ENCODE measurements at regions not wholly inside any gene's neighbourhood (a gene's known extent, or its start where the extent isn't known, plus 50 kb on each side); places are given as distances from the start of the nearest gene placed in this dataset.
A peak's percentile ranks its signal among the peaks of the same experiment; 100 is the strongest.

DNA sequence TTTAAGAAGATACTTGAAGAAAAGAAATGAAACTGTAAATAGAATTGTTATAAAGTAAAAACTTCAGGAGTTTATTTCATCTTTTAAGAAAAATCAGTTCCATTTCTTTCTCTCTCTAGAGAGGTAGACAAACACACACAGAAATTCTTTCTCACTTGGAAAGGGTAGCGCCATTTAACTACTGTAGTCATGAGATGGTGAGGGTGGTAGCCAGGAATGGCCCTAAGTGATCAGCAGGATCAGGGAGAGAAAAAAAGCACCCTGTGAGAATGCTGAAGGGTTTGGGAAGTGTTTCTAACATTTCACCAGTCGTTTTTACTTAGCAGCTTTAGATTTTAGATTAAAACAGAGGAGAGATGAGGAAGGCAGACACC, 205.7 kb upstream of the RUNX1 start:
- peaks cover 11% of the 10 kb centered on the region for H3K4me1 ChIP-seq (ENCODE audit: control insufficient read depth, insufficient read depth, low read length)
- H3K4me3 ChIP-seq (ENCODE audit: low read depth, low read length) = no peak overlapping the region
- CTCF ChIA-PET = interaction anchor here (0.6 kb wide), 1 partner anchor 536 kb away, joined by 3 read pairs; no protein-coding TSS in a partner anchor
- H3K36me3 ChIP-seq (ENCODE audit: control insufficient read depth in 2 of 2, insufficient read depth in 1 of 2, low read length in 2 of 2) = no peaks in the 10 kb centered on the region
- no peaks in the 10 kb centered on the region for H3K9me3 ChIP-seq (ENCODE audit: control insufficient read depth, insufficient read depth, low read depth, low read length)
- no peak for TF ChIP-seq ZNF560 (tag by site-specific recombination; IDR thresholded peaks at IDR 0.05; ENCODE audit: borderline replicate concordance)
- POLR2A ChIA-PET = no interaction called here
- H3K27ac ChIP-seq (ENCODE audit: extremely low read depth, low read depth, low read length) = no peak overlapping the region

DNA sequence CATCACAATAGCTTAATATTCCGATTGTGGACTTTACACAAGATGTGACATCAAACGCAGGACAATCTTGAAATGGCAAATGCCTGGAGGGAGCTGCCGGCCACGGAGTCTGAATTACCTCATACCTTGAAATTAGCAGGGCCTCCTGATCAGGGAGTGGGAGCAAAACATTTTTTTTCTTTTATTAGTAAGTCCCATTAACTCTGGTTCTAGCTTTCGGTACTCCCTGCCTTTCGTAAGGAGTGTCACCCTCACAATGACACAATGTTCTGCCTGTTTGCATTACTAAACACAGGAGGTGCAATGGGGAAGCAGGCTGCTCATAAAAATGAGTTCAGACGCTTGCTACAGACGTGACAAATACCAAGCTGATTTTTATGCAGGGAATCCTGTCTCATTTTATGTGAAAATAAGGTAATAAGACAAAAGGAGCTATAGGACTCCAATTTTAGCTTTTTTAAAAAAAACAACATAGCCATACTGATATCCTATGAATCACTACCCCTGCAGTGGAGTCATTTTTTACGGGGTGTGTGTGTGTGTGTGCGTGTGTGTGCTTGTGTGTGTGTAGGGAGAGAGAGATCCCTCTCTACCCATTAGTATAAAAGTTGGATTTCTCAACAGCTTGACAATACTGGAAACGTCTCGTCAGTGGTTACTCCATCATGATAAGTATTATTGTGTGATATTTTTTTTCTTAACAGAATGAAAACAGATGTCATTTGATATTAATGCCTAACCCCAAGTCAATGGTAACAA, 205.1 kb upstream of the RUNX1 start:
- Histone ChIP-seq H3K27ac (ENCODE audit: extremely low read depth, low read depth, low read length) (no peak overlapping the region), H3K9me3 (ENCODE audit: control insufficient read depth, insufficient read depth, low read depth, low read length) (no peaks in the 10 kb centered on the region), H3K4me1 (ENCODE audit: control insufficient read depth, insufficient read depth, low read length) (peaks cover 11% of the 10 kb centered on the region), H3K36me3 (ENCODE audit: control insufficient read depth in 2 of 2, insufficient read depth in 1 of 2, low read length in 2 of 2) (no peaks in the 10 kb centered on the region), H3K4me3 (ENCODE audit: low read depth, low read length) (no peak overlapping the region)
- CTCF ChIA-PET = interaction anchor here (0.6 to 1.7 kb wide), 5 partner anchors 9 to 1711 kb away, joined by 3 to 4 read pairs (median 3); no protein-coding TSS in a partner anchor
- POLR2A ChIA-PET = interaction anchor here (1.0 kb wide), 1 partner anchor 366 kb away, joined by 3 read pairs; no protein-coding TSS in a partner anchor
- TF ChIP-seq ZNF624 (tag by site-specific recombination; IDR thresholded peaks at IDR 0.05) (no peak), ZNF561 (tag by site-specific recombination; IDR thresholded peaks at IDR 0.05; ENCODE audit: borderline replicate concordance) (0 out of 2 replicates have a peak, but pooled peaks have one; percentile 46), ZBTB7A (tag by site-specific recombination; IDR thresholded peaks at IDR 0.05; ENCODE audit: low read depth) (no peak), ZBTB48 (tag by site-specific recombination; IDR thresholded peaks at IDR 0.05) (peak; percentile 61), FEZF1 (tag by site-specific recombination; IDR thresholded peaks at IDR 0.05) (0 out of 2 replicates have a peak, but pooled peaks have one; percentile 39), GLIS1 (tag by site-specific recombination; IDR thresholded peaks at IDR 0.05) (no peak), ZNF10 (tag by site-specific recombination; IDR thresholded peaks at IDR 0.05) (peak; percentile 76), ZNF660 (tag by site-specific recombination; IDR thresholded peaks at IDR 0.05) (0 out of 2 replicates have a peak, but pooled peaks have one; percentile 56), ZNF629 (tag by site-specific recombination; IDR thresholded peaks at IDR 0.05) (peak; percentile 50), SP7 (tag by site-specific recombination; IDR thresholded peaks at IDR 0.05) (peak; percentile 34; the same call in 1 of the 2 replicates), ZBTB20 (tag by site-specific recombination; IDR thresholded peaks at IDR 0.05) (peak; percentile 80), ZFP41 (tag by site-specific recombination; IDR thresholded peaks at IDR 0.05; ENCODE audit: borderline replicate concordance) (no peak), WT1 (tag by site-specific recombination; IDR thresholded peaks at IDR 0.05) (peak; percentile 95), ZNF555 (tag by site-specific recombination; conservative IDR thresholded peaks at IDR 0.05) (no peak), ZNF366 (tag by site-specific recombination; conservative IDR thresholded peaks at IDR 0.05) (peak; percentile 56), ZNF302 (tag by site-specific recombination; IDR thresholded peaks at IDR 0.05; ENCODE audit: low read depth) (no peak), ZBTB17 (tag by site-specific recombination; IDR thresholded peaks at IDR 0.05) (peak; percentile 59), ZNF626 (tag by site-specific recombination; IDR thresholded peaks at IDR 0.05) (no peak)
- TF ChIP-seq, protein P1, sequence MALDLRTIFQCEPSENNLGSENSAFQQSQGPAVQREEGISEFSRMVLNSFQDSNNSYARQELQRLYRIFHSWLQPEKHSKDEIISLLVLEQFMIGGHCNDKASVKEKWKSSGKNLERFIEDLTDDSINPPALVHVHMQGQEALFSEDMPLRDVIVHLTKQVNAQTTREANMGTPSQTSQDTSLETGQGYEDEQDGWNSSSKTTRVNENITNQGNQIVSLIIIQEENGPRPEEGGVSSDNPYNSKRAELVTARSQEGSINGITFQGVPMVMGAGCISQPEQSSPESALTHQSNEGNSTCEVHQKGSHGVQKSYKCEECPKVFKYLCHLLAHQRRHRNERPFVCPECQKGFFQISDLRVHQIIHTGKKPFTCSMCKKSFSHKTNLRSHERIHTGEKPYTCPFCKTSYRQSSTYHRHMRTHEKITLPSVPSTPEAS (tag by site-specific recombination; IDR thresholded peaks at IDR 0.05) = peak; percentile 90
- TF ChIP-seq, protein P2, sequence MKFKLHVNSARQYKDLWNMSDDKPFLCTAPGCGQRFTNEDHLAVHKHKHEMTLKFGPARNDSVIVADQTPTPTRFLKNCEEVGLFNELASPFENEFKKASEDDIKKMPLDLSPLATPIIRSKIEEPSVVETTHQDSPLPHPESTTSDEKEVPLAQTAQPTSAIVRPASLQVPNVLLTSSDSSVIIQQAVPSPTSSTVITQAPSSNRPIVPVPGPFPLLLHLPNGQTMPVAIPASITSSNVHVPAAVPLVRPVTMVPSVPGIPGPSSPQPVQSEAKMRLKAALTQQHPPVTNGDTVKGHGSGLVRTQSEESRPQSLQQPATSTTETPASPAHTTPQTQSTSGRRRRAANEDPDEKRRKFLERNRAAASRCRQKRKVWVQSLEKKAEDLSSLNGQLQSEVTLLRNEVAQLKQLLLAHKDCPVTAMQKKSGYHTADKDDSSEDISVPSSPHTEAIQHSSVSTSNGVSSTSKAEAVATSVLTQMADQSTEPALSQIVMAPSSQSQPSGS (tag by site-specific recombination; IDR thresholded peaks at IDR 0.05; ENCODE audit: low read depth) = peak; percentile 43; the same call in 1 of the 2 replicates
- TF ChIP-seq, protein P3, sequence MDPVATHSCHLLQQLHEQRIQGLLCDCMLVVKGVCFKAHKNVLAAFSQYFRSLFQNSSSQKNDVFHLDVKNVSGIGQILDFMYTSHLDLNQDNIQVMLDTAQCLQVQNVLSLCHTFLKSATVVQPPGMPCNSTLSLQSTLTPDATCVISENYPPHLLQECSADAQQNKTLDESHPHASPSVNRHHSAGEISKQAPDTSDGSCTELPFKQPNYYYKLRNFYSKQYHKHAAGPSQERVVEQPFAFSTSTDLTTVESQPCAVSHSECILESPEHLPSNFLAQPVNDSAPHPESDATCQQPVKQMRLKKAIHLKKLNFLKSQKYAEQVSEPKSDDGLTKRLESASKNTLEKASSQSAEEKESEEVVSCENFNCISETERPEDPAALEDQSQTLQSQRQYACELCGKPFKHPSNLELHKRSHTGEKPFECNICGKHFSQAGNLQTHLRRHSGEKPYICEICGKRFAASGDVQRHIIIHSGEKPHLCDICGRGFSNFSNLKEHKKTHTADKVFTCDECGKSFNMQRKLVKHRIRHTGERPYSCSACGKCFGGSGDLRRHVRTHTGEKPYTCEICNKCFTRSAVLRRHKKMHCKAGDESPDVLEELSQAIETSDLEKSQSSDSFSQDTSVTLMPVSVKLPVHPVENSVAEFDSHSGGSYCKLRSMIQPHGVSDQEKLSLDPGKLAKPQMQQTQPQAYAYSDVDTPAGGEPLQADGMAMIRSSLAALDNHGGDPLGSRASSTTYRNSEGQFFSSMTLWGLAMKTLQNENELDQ (tag by site-specific recombination; IDR thresholded peaks at IDR 0.05; ENCODE audit: low read depth) = 0 out of 2 replicates have a peak, but pooled peaks have one; percentile 6
- TF ChIP-seq, protein P4, sequence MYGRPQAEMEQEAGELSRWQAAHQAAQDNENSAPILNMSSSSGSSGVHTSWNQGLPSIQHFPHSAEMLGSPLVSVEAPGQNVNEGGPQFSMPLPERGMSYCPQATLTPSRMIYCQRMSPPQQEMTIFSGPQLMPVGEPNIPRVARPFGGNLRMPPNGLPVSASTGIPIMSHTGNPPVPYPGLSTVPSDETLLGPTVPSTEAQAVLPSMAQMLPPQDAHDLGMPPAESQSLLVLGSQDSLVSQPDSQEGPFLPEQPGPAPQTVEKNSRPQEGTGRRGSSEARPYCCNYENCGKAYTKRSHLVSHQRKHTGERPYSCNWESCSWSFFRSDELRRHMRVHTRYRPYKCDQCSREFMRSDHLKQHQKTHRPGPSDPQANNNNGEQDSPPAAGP (tag by site-specific recombination; IDR thresholded peaks at IDR 0.05) = peak; percentile 85
- TF ChIP-seq, protein P5, sequence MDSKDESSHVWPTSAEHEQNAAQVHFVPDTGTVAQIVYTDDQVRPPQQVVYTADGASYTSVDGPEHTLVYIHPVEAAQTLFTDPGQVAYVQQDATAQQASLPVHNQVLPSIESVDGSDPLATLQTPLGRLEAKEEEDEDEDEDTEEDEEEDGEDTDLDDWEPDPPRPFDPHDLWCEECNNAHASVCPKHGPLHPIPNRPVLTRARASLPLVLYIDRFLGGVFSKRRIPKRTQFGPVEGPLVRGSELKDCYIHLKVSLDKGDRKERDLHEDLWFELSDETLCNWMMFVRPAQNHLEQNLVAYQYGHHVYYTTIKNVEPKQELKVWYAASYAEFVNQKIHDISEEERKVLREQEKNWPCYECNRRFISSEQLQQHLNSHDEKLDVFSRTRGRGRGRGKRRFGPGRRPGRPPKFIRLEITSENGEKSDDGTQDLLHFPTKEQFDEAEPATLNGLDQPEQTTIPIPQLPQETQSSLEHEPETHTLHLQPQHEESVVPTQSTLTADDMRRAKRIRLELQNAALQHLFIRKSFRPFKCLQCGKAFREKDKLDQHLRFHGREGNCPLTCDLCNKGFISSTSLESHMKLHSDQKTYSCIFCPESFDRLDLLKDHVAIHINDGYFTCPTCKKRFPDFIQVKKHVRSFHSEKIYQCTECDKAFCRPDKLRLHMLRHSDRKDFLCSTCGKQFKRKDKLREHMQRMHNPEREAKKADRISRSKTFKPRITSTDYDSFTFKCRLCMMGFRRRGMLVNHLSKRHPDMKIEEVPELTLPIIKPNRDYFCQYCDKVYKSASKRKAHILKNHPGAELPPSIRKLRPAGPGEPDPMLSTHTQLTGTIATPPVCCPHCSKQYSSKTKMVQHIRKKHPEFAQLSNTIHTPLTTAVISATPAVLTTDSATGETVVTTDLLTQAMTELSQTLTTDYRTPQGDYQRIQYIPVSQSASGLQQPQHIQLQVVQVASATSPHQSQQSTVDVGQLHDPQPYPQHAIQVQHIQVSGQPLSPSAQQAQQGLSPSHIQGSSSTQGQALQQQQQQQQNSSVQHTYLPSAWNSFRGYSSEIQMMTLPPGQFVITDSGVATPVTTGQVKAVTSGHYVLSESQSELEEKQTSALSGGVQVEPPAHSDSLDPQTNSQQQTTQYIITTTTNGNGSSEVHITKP (tag by site-specific recombination; IDR thresholded peaks at IDR 0.05) = peak; percentile 54

Measured in HEK293 (cell line).